SK-N-SH (cell line): ENCODE measurements at regions not wholly inside any gene's neighbourhood (a gene's known extent, or its start where the extent isn't known, plus 50 kb on each side); places are given as distances from the start of the nearest gene placed in this dataset.
A peak's percentile ranks its signal among the peaks of the same experiment; 100 is the strongest.

Source experiments
- CTCF ChIA-PET: fragments of 300-600, 350-600 bp; formaldehyde crosslinking; extraction: SDS; loops from one replicate; lab custom pipeline; 2021; lab: Yijun Ruan, JAX
- POLR2A ChIA-PET: fragments of 350-600 bp; sonication (Branson Sonifier 250); formaldehyde crosslinking; extraction: SDS; loops from one replicate; lab custom pipeline; 2020; ENCODE audit warnings: antibody characterized with exemption, inconsistent platforms; lab: Yijun Ruan, JAX
- DNase-seq: peaks from one replicate; pipeline ENCODE4 v3.0.0; 2012
- H2AFZ ChIP-seq: fragments of 200-600 bp; sonication (generic); 2 replicates; pipeline ENCODE4 v1.8.1; 2016; ENCODE audit warnings: antibody characterized with exemption, mild to moderate bottlenecking, low read depth
- H3F3A ChIP-seq: fragments of 200-600 bp; sonication (generic); replicated peaks from 2 replicates; pipeline ENCODE3; 2016; ENCODE audit warnings: antibody characterized with exemption, mild to moderate bottlenecking; ENCODE audit not compliant: insufficient read depth
- H3K27ac ChIP-seq, 2 experiments: fragments of 200-500 bp in 1 of 2; fragments of 200-600 bp in 1 of 2; sonication (Bioruptor generic) in 1 of 2; sonication (generic), shearing (Covaris generic) in 1 of 2; 2 replicates each; pipeline versions ENCODE4 v1.5.1 to v1.6.1; 2014 to 2016; ENCODE audit warnings: low read depth in 2 of 2, inconsistent platforms in 1 of 2, low read length in 1 of 2, mild to moderate bottlenecking in 1 of 2, mixed read lengths in 1 of 2
- H3K27me3 ChIP-seq: fragments of 200-600 bp; sonication (generic), shearing (Covaris generic); 2 replicates; pipeline ENCODE4 v1.6.1; 2016; ENCODE audit warnings: mixed run types; ENCODE audit not compliant: insufficient read depth
- H3K36me3 ChIP-seq, 2 experiments: fragments of 200-500 bp in 1 of 2; fragments of 200-600 bp in 1 of 2; sonication (Bioruptor generic) in 1 of 2; sonication (generic) in 1 of 2; replicated peaks in 1 of 2; 2 replicates each; pipeline versions ENCODE3 to v1.5.1; 2014 to 2016; ENCODE audit warnings: low read length in 1 of 2, mild to moderate bottlenecking in 1 of 2; ENCODE audit not compliant: insufficient read depth in 2 of 2, control insufficient read depth in 1 of 2
- H3K4me1 ChIP-seq, 2 experiments: fragments of 200-500 bp in 1 of 2; fragments of 200-600 bp in 1 of 2; sonication (Bioruptor generic) in 1 of 2; sonication (generic), shearing (Covaris generic) in 1 of 2; 2 replicates each; pipeline versions ENCODE4 v1.5.1 to v1.6.1; 2014 to 2016; ENCODE audit warnings: low read depth in 1 of 2, low read length in 1 of 2, mixed run types in 1 of 2; ENCODE audit not compliant: insufficient read depth in 2 of 2, control insufficient read depth in 1 of 2
- H3K4me2 ChIP-seq: fragments of 200-600 bp; sonication (generic), shearing (Covaris generic); 2 replicates; pipeline ENCODE4 v1.6.1; 2017; ENCODE audit warnings: mixed run types
- H3K4me3 ChIP-seq, 2 experiments: fragments of 200-500 bp in 1 of 2; fragments of 200-600 bp in 1 of 2; sonication (Bioruptor generic) in 1 of 2; sonication (generic), shearing (Covaris generic) in 1 of 2; 2 replicates each; pipeline versions ENCODE4 v1.5.1 to v1.8.1; 2014 to 2016; ENCODE audit warnings: low read depth in 2 of 2, inconsistent platforms in 1 of 2, low read length in 1 of 2, mild to moderate bottlenecking in 1 of 2, mixed read lengths in 1 of 2, moderate library complexity in 1 of 2
- H3K79me2 ChIP-seq: fragments of 200-600 bp; sonication (generic); 2 replicates; pipeline ENCODE4 v1.8.1; 2017; ENCODE audit warnings: mild to moderate bottlenecking; ENCODE audit not compliant: insufficient read depth
- H3K9ac ChIP-seq: fragments of 200-600 bp; sonication (generic); 2 replicates; pipeline ENCODE4 v1.6.1; 2017; ENCODE audit warnings: mixed run types
- H3K9me2 ChIP-seq: fragments of 200-600 bp; sonication (generic); 2 replicates; pipeline ENCODE4 v1.6.1; 2017; ENCODE audit warnings: mixed run types
- H3K9me3 ChIP-seq: fragments of 200-600 bp; sonication (generic); 2 replicates; pipeline ENCODE4 v1.6.1; 2017; ENCODE audit warnings: mixed run types, mild to moderate bottlenecking, moderate library complexity
- H4K20me1 ChIP-seq: fragments of 200-600 bp; sonication (generic); 2 replicates; pipeline ENCODE4 v1.6.1; 2017; ENCODE audit warnings: mild to moderate bottlenecking, mixed run types; ENCODE audit not compliant: insufficient read depth
- ELF1 ChIP-seq: IDR thresholded peaks from 2 replicates; pipeline ENCODE4 v1.4.0; 2012
- GATA2 ChIP-seq: sonication (generic); formaldehyde crosslinking; IDR thresholded peaks from 2 replicates; pipeline ENCODE4 v1.5.0; 2020; ENCODE audit warnings: mild to moderate bottlenecking, missing genetic modification reagents
- IRF3 ChIP-seq: fragments of 150-350 bp; IDR thresholded peaks from 2 replicates; pipeline ENCODE4 v1.6.1; 2016; ENCODE audit warnings: mild to moderate bottlenecking, low read depth, low read length
- JUND ChIP-seq: IDR thresholded peaks from 2 replicates; pipeline ENCODE4 v1.4.0; 2012
- MAX ChIP-seq: IDR thresholded peaks from 2 replicates; pipeline ENCODE4 v1.4.0; 2012; ENCODE audit warnings: low read depth
- MEF2A ChIP-seq: IDR thresholded peaks from 2 replicates; pipeline ENCODE4 v1.4.0; 2012; ENCODE audit warnings: low read depth, borderline replicate concordance
- MXI1 ChIP-seq: IDR thresholded peaks from 2 replicates; pipeline ENCODE4 v1.6.1; 2012; ENCODE audit warnings: mild to moderate bottlenecking, low read depth, low read length, improper control_type of control experiment
- NFIC ChIP-seq: IDR thresholded peaks from 2 replicates; pipeline ENCODE4 v1.4.0; 2012; ENCODE audit warnings: borderline replicate concordance
- POLR2AphosphoS5 ChIP-seq: IDR thresholded peaks from 2 replicates; pipeline ENCODE4 v1.6.1; 2012; ENCODE audit warnings: low read depth, low read length
- RAD21 ChIP-seq: IDR thresholded peaks from 2 replicates; pipeline ENCODE4 v1.6.1; 2012; ENCODE audit warnings: mild to moderate bottlenecking, low read length
- RCOR1 ChIP-seq: fragments of 150-350 bp; IDR thresholded peaks from 2 replicates; pipeline ENCODE4 v1.6.1; 2017; ENCODE audit warnings: antibody characterized with exemption, low read length
- SMC3 ChIP-seq: IDR thresholded peaks from 2 replicates; pipeline ENCODE4 v1.6.1; 2012; ENCODE audit warnings: low read depth, low read length, improper control_type of control experiment
- TCF12 ChIP-seq: IDR thresholded peaks from 2 replicates; pipeline ENCODE4 v1.4.0; 2012
- USF2 ChIP-seq: fragments of 150-350 bp; IDR thresholded peaks from 2 replicates; pipeline ENCODE4 v1.6.1; 2017; ENCODE audit warnings: antibody characterized with exemption, low read length, low read depth, borderline replicate concordance
- WGBS: methylation state at CpG from one replicate; pipeline ENCODE4 v1.1.6; 2017; ENCODE audit warnings: low lambda C conversion rate; 5-methylcytosine and 5-hydroxymethylcytosine counted together

GRCh38 chr17:74107107-74107506, 96.4 kb upstream of the RPL38 start:
- no peaks in the 10 kb centered on the region for H3K79me2 ChIP-seq
- ChIA-PET CTCF (interaction anchor here (1.1 to 3.4 kb wide), 11 partner anchors 11 to 265 kb away, joined by 3 to 17 read pairs (median 9); no protein-coding TSS in a partner anchor), POLR2A (no interaction called here)
- H3K27ac ChIP-seq = no peak overlapping the region
- H3K9me2 ChIP-seq = no peaks in the 10 kb centered on the region
- no peak overlapping the region for H3K9ac ChIP-seq
- no peaks in the 10 kb centered on the region for H4K20me1 ChIP-seq
- no peak for DNase-seq
- H3K4me2 ChIP-seq = no peak overlapping the region
- peaks cover 0 to 11% of the 10 kb centered on the region in 2 experiments; a peak in 1 of 4 replicates for H3K4me1 ChIP-seq
- H3K36me3 ChIP-seq = no peaks in the 10 kb centered on the region
- no peaks in the 10 kb centered on the region for H3K9me3 ChIP-seq
- H2AFZ ChIP-seq = no peak overlapping the region
- H3K27me3 ChIP-seq = no peaks in the 10 kb centered on the region
- no peak overlapping the region for H3K4me3 ChIP-seq
- 52% methylated on average over 15 of the region's 15 CpGs for WGBS
- TF ChIP-seq MEF2A (no peak), RAD21 (no peak), NFIC (no peak), ELF1 (no peak), MAX (no peak), SMC3 (no peak), RCOR1 (no peak), TCF12 (no peak), POLR2AphosphoS5 (no peak), JUND (no peak), IRF3 (no peak), USF2 (no peak), GATA2 (CRISPR knock-in tag) (no peak), MXI1 (no peak)
- H3F3A ChIP-seq = no peaks in the 10 kb centered on the region

- ChIA-PET CTCF (interaction anchor here (0.8 to 3.4 kb wide), 8 partner anchors 9 to 92 kb away, joined by 3 to 17 read pairs (median 10); no protein-coding TSS in a partner anchor), POLR2A (no interaction called here)
- 32% methylated on average over 12 of the region's 12 CpGs for WGBS
Observed at GRCh38 chr17:74108126-74108705, 95.3 kb upstream of the RPL38 start.

More at GRCh38 chr17:74108126-74108705, 95.3 kb upstream of the RPL38 start:
- Histone ChIP-seq H3K36me3 (no peaks in the 10 kb centered on the region), H3K4me1 (peaks cover 0 to 11% of the 10 kb centered on the region in 2 experiments; a peak in 1 of 4 replicates), H3K4me2 (no peak overlapping the region), H3F3A (no peaks in the 10 kb centered on the region), H2AFZ (no peak overlapping the region), H3K27me3 (no peaks in the 10 kb centered on the region), H4K20me1 (no peaks in the 10 kb centered on the region), H3K79me2 (no peaks in the 10 kb centered on the region), H3K4me3 (no peak overlapping the region), H3K9me3 (no peaks in the 10 kb centered on the region), H3K9me2 (no peaks in the 10 kb centered on the region), H3K27ac (no peak overlapping the region; a peak in 1 of 4 replicates), H3K9ac (no peak overlapping the region)
- TF ChIP-seq GATA2 (CRISPR knock-in tag) (0 out of 2 replicates have a peak, but pooled peaks have one; percentile 35), RCOR1 (no peak)
- DNase-seq = no peak
